HG02943 (cell line): ENCODE measurements at regions not wholly inside any gene's neighbourhood (a gene's known extent, or its start where the extent isn't known, plus 50 kb on each side); places are given as distances from the start of the nearest gene placed in this dataset.
"Not testable (repeated sequence)": the region's sequence is repeated elsewhere in the genome, so short reads cannot be mapped to it uniquely, and the experiment has no call there.

Experiments used
- ATAC-seq: cut with Tn5 transposase; IDR thresholded peaks from one replicate; pipeline ENCODE4 v1.9.1; 2021; ENCODE audit warnings: mild to moderate bottlenecking, low read depth, moderate library complexity; ENCODE audit not compliant: unreplicated experiment

DNA sequence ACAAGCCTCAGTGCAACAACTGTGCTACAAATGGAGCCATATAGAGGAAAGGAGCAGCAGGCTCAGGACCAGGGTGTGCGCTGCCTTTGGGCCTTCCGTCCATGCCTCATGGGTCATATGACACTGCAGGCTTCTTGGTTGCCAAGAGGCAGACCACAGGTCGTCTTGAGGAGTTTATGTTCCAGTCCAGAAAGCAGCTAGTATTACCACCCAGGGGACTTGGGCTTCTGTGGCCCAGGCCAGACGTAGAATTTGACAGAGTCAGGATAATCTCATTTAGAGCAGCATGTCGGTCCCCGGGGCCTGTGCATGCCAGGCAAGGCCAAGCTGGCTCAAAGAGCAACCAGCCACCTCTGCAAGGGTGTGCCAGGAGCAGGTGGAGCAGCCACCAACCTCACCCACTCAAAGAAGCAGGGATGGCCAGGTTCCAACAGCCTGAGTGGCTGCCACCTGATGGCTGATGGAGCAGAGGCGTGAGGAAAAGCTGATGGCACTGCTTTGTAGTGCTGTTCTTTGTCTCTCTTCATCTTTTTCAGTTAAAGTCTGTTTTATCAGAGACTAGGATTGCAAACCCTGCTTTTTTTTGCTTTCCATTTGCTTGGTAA is 109.1 kb downstream of the CCDC74A start:
- ATAC-seq = not testable (repeated sequence)

DNA sequence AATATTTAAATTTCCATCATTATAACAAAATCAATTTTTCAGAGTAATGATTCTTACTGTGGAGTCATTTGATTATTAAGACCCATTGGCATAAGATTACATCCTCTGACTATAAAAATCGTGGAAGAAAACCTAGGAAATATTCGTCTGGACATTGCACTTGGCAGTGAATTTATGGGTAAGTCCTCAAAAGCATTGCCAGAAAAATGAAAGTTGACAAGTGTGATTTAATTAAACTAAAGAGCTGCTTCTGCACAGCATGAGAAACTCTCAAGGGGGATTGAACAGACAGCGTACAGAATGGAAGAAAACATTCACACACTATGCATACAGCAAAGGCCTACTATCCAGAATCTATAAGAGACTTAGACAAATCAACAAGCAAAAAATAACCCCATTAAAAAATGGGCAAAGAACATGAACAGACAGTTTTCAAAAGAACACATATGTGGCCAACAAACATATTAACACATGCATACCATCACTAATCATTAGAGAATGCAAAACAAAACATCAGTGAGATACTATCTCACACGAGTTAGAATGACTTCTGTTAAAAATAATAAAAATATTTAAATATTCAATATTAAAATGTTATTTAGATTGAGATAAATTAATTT is 111.4 kb downstream of the CCDC74A start:
- not testable (repeated sequence) for ATAC-seq

DNA sequence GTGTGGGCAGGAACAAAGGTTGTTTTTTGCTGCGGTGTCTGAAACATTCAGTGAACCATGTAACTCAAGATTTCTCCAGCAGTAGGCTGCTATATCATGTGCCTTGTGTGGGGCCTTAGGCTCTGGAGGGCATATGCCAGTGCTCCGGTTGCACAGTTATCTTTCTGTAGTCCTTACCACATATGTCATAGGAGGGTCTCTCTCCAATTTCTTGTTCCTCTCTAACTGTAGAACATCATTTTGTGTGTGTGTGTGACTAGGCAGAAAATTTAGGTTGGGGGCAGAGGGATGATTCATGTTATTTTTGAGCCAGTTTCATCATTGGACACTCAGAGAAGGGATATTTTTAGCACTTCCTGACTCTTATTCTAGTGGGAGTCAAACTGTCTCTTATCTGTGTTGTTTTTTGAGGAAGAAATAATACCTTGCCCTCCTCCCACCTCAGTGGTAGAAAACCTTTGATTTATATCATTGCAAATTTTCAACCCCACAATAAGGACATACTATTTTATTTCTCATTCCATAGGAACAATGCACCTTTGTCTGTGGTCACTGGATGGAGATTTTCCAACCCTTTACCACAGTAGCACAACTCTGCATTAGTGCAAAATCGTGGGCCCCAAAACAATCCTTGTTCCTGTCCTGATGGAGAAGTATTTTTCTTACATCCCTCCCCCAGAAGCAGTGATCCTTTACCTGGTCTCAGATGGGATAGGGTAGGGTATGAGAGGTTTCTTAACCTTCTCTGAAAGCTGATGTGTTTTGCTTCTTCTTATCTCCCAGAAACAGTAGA is 113.9 kb downstream of the CCDC74A start:
- ATAC-seq = no peak

DNA sequence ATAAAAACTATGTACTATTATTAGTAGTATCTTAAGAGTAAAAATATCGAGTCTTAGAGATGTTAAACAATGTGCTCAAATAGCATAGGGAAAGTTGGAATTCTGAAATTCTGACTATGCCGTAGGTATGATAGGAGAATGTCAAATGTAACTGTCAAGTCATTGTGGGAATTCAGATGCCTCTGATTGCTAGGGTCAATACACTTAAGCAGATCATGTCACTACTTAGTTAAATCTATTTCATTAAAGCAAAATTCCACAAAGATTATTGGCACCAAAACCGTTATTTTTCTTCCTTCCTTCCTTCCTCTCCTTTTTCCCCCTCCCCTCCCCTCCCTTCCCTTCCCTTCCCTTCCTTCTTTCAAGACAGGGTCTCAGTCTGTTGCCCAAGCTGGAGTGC is 115.5 kb downstream of the CCDC74A start:
- not testable (repeated sequence) for ATAC-seq

DNA sequence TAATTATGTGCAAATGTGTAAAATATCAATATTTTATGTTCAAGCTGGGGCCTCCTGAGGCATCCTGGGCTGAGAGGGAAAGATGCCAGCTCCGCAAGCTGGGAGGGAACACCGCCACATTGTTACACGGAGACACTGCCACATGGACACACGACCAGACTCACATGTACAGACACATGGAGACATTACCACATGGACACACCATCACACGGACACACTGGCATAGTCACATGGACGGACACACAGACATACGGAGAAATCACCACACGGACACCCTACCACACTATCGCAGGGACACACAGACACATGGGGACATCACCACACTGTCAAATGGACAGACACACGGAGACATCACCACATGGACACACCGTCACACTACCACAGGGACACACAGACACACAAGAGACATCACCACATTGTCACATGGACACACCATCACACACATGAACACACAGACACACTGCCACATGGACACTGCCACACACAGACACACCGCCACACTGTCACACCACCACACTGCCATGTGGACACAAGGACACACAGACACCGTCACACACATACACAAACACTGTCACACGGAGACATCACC is 117.6 kb downstream of the CCDC74A start:
- no peak for ATAC-seq

DNA sequence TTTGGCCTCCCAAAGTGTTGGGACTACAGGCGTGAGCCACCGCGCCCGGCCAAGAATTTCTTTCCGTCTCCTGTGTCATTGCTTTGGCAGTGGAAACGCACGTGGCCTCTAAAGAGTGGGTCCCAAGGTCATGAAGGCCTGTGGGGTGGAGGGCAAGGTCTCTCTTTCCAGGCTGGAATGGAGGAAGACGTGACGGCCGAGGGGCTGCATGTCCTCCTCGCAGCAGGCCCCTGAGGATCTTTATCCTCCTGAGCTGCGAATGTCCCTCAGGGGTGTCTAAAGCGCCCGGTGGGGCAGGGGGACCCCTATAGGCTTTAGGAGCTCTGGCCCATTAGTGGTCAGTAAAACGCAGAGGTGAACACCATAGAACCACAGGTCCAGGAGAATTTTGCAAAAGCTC is 118.5 kb downstream of the CCDC74A start:
- not testable (repeated sequence) for ATAC-seq

DNA sequence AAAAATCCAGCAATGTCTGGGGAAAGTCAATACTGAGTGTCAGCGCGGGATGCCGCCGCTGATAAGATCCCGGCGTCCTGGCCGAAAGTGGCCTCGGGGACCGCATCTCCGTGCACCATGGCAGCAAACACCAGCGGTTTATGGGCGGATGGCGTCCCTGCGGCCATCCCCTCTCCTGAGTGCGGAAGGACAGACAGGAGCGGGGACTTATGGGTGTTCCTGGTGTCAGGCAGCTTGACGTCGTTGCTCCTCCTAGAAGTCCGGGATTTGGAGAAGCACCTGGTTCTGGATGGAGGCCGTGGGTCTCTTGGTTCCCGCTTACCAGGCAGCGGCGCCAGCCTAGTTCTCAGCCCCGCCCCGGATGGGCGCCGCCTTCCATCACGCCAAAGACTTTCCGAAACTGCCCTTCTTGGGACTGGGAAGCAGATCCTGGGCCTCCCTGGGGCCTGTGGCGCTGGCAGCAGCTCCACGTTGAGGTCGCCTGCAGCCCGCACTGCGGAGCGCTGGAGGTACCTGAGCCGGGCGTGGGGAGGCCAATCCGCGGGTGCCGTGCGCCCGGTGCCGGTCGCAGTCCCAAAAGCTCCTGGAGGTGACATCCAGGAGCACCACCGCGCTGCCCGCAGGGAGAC is 119.1 kb downstream of the CCDC74A start:
- ATAC-seq = no peak

DNA sequence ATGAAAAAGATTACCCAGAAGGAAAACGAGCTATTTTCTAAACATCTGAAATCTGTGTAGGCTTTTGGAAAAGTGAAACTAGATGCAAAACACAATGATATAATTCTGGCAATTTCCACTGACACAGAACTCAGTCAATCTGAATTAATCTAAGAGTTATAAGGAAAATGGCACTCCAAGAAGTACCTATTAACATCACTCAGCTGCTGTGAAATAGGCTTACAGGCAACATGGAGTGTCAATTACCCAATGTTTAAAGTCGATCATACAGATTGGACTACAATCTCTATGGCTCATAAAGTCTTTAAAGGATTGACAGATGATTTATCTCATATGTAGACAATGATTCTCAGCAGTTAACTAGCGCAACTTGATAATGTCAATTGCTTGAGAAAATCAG is 120.9 kb downstream of the CCDC74A start:
- ATAC-seq = not testable (repeated sequence)

DNA sequence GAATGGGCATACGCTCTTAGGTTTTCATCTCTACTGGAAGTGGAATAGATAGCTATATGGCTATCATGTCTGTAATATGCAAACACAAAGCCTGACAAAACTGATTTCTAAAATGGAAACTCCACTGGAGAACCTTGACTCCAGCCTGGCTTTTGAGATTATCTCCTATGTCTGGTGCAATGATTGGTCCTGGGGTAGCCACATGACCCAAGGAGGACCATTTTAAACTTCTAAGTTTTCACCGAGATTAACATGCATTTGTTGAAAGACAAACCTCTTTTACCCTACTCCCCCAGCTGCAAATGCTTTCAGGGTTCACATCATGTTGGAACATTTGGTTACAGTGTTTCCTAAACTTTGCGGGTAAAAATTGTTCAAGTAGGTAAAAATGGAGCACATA is 124.6 kb downstream of the CCDC74A start:
- not testable (repeated sequence) for ATAC-seq

DNA sequence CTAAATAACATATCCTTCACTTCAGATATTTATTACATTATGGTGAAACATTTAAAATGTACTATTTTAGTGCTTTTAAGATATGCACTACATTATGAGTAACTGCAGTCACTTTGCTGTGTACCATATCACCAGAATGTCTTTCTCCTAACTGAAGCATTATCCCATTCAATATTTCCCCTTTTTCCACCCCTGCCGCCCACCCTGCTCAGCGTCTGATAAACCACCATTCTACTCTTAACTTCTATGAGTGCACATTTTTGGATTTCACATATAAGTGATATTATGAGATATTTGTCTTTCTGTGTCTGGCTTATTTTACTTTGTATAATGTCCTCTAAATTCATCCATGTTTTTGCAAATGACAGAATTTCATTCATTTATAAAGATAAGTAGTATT is 126.4 kb downstream of the CCDC74A start:
- not testable (repeated sequence) for ATAC-seq

DNA sequence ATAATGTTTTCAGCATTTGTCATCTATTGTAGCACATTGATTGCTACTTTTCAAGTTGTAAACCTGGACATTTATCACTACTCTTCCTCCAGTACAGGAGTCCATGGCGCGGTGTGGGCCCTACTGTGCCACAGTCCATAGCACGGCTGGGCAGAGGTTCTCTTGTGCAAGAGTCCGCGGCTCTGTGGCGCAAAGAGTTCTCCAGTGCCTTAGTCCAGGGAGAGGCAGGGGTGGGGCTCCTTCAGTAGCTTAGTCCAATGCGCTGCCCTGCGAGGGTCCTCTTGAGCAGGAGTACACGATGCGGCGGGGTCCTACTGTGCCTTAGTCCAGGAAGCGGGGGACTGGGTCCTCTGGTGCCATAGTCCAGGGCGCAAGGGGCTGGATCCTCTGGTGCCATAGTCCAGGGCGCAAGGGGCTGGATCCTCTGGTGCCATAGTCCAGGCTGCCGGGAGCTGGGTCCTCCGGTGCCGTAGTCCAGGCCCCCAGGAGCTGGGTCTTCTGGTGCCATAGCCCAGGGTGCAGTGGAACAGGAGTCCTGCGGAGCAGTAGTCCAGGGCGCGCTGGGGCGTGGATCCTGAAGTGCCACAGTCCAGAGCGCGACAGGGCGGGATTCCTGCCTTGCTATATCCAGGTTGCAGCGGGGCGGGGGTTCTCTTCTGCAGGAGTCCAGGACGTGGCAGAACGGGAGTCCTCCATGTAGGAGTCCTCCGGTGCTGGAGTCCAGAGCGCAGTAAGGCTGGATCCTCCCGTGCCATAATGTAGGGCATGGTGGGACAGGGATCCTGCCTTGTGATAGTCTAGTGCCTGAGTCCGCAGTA is 129.3 kb downstream of the CCDC74A start:
- ATAC-seq = no peak

DNA sequence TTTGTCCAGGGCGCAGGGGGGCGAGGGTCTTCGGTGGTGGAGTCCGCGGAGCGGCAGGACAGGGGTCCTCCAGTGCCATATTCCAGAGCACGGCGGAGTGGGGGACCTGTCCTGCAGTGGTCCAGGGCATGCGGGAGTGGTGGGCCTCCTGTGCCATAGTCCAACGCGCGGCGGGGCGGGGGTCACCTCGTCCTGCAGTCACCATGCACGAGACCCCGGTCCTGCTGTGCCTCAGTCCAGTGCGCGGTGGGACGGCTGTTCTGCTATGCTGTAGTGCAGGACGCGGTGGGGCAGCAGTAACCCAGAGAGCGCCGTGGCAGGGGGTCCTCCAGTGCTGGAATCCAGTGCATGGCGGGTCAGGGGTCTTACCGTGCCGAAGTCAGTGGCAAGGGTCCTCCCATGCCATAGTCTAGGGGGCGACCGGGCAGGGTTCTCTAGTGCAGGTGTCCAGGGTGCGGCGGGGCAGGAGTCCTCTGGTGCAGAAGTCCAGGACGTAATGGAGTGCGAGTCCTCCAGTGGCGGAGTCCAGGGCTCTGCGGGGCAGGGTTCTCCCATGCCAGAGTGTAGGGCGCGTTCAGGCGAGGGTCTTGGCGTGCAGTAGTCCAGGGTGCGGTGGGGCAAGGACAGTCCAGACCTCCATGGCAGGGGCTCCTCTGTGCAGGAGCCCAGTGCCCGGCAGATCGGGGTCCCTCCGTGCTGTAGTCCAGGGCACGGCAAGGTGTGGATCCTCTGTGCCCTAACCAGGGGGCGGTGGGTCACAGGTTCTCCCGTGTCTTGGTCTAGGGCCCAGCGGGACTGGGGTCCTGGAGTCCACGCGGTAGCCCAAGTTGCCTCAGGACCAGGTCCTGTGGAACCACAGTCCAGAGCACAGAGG is 130.4 kb downstream of the CCDC74A start:
- no peak for ATAC-seq

DNA sequence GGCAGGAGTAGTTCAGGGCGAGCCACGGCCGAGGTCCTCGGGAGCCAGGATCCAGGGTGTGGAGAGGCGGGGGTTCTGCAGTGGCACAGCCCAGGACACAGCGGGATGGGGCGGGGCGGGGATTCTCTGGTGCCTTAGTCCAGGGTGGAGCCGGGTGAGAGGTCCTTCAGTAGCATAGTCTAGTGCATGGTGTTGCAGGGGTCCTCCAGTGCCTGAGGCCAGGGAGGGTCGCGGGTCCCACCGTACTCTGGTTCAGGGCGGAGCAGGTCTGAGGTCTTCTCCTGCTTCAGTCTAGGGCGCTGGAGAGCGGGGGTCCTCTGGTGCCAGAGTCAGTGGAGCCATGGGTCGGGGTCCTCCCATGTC is 131.1 kb downstream of the CCDC74A start:
- ATAC-seq = no peak

DNA sequence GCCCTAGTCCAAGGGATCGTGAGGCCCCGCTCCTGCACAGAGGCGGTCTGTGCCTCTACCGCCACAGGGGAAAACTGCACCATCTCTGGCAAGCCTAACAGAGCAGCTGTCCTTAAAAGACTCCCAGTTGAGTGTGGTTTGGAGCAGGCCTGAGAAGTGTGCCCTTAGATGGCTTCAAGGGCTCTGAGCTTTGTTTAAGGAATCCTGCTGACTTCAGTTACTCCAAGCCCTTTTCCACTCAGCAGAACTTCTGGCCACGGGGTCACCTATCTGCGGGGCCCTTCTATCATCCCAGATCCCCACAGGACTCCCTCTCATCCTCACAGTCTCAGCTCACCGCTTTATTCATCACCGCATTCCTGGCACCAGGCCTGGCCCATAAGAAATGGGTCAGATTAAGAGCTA is 131.5 kb downstream of the CCDC74A start:
- ATAC-seq = no peak

DNA sequence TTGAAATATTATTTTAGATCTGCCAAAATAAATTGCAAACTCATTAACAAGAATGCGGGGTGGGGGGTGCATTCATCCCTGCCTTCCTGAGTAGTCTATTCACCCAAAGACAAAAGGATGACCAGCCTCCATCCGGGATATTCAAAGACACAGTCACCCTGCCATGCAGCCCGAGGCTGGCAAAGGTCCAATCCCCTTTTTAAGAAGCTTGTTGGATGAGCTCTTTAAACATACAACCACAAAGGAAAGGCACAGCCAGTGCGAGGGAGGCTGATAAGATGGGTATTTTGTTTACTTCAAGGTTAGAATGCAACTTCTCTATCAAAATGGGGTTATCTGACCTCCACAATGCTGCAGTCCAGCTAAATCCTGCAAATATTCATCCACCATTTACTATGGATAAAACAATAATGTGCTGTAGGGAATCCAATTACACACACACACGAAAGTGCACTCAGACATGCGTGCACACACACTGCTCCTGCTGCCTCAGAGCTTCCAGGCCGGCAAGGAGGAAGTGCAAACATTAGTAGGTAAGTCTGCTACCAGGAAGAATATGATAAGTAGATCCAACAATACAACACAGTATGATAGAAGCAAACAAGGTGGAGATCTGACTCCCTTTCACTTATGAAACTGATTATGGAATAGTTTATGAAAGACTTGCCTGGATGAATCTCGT is 133.6 kb downstream of the CCDC74A start:
- ATAC-seq = not testable (repeated sequence)

DNA sequence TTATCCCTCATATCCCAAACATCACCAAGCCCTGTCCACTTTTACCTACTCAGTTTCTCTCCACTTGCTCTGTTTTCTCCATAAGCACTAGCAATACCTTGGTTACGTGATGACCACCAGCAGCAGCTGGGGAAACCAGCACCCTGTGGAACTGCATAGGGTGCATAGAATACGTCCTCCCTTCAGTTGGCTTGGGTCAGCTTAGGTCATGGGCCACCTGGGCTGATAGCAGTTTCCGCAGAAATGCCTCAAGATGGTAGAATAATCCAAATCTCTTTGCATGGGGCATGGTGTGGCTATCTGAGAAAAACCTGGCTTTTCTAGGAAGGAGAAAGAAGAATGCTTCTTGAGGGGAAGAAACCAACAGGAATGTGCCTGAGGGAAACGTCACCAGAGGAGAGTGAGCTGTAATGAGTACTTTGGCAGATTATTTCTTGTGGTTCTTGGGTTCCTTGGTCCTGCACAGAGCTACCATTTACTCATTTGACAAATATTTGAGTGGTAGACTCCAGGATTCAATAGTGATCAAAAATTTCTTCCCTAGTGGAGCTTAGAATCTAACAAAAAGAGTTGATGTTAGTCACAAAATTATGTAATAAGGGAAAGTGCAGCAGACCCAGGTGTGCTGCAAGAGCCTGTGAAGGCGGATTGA is 134.3 kb downstream of the CCDC74A start:
- ATAC-seq = not testable (repeated sequence)

DNA sequence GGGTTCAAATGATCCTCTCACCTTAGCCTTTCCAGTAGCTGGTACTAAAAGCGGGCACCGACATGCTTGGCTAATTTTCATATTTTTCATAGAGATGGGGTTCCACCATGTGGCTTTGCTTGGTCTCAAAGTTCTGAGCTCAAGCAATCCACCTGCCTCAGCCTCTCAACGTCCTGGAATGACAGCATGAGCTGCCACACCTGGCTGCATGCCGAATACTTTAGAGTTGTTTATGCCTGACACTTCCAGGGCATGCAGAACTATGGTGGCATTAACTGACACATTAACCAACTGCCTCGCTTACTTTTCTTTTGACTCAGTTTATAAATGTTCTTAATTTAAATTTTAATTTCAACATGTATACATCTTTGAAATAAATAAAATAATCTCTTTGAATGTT is 135.8 kb downstream of the CCDC74A start:
- not testable (repeated sequence) for ATAC-seq

DNA sequence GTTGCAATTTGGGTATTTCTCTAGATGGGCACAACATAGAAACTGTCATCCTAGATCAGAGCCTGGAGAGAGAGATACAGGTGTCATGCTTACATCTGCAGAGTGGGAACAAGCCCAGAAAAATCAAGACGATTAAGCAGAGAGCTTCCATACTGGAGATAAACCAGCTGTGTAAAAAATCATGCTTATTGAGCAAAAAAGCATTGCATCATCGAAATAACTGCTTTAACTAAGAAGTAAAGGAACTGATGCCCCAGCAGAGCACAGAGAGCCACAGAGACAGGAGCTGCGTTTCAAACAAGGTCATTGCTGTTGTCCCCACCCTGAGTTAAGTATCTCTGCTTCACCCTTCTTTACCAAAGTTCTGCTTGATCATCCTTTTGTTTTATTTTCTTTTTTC is 138.0 kb downstream of the CCDC74A start:
- ATAC-seq = not testable (repeated sequence)
